A549 (cell line): ENCODE measurements at regions not wholly inside any gene's neighbourhood (a gene's known extent, or its start where the extent isn't known, plus 50 kb on each side); places are given as distances from the start of the nearest gene placed in this dataset.

Experiments
- ATAC-seq, 2 experiments: fragments of 200-7000 bp in 1 of 2; fragments of >200 bp in 1 of 2; cut with Nextera tagmentation in 1 of 2; cut with Tn5 transposase in 1 of 2; 3 replicates each; pipeline versions ENCODE4 v1.8.0 to v1.9.1; 2018 to 2020; ENCODE audit warnings: mild to moderate bottlenecking in 1 of 2, moderate library complexity in 1 of 2
- CTCF ChIA-PET: fragments of 300-600 bp; sonication (Branson Sonifier 250); formaldehyde crosslinking; extraction: SDS; loops from one replicate; lab custom pipeline; 2021; ENCODE audit warnings: antibody characterized with exemption, inconsistent platforms; lab: Yijun Ruan, JAX
- POLR2A ChIA-PET: fragments of 350-600 bp; formaldehyde crosslinking; extraction: SDS; loops from one replicate; lab custom pipeline; 2021; ENCODE audit warnings: antibody characterized with exemption, inconsistent platforms; lab: Yijun Ruan, JAX
- DNase-seq, 2 experiments: peaks; one replicate each; pipeline versions ENCODE4 v3.0.0 to v3.0.0-alpha.2; 2011 to 2016; ENCODE audit warnings: low read depth in 1 of 2, low spot score in 1 of 2
- FAIRE-seq: peaks from 2 replicates; lab custom pipeline; 2011; peaks lifted over from hg19 to GRCh38; lab: Jason Lieb, UNC
- H3K27ac ChIP-seq, 2 experiments: fragments of >200 bp; sonication (Bioruptor Twin); formaldehyde crosslinking; 3 replicates each; pipeline ENCODE4 v1.5.1; 2016 to 2017
- H3K4me1 ChIP-seq: fragments of >200 bp; sonication (Bioruptor Twin); formaldehyde crosslinking; 3 replicates; pipeline ENCODE4 v1.6.1; 2016
- H3K4me2 ChIP-seq: fragments of >200 bp; sonication (Bioruptor Twin); formaldehyde crosslinking; 3 replicates; pipeline ENCODE4 v1.6.1; 2016
- H3K4me3 ChIP-seq: fragments of >200 bp; sonication (Bioruptor Twin); formaldehyde crosslinking; 3 replicates; pipeline ENCODE4 v1.5.1; 2016
- H3K9me3 ChIP-seq: fragments of >200 bp; sonication (Bioruptor Twin); formaldehyde crosslinking; 3 replicates; pipeline ENCODE4 v1.6.1; 2016
- CBX2 ChIP-seq: fragments of 200-600 bp; sonication (generic); IDR thresholded peaks from 2 replicates; pipeline ENCODE4 v1.6.1; 2016; ENCODE audit warnings: low read depth, mild to moderate bottlenecking, borderline replicate concordance
- CEBPB ChIP-seq, 2 experiments: fragments of >200 bp in 1 of 2; sonication (Bioruptor Twin) in 1 of 2; formaldehyde crosslinking in 1 of 2; IDR thresholded peaks; 2 replicates each; pipeline ENCODE4 v1.6.1; 2012 to 2016
- CHD2 ChIP-seq: fragments of 150-350 bp; IDR thresholded peaks from 2 replicates; pipeline ENCODE4 v1.6.1; 2014; ENCODE audit warnings: low read length; ENCODE audit not compliant: partially characterized antibody
- FOSB ChIP-seq: fragments of 250-450 bp; sonication (Bioruptor Pico); IDR thresholded peaks from 2 replicates; pipeline ENCODE4 v1.5.0; 2020; ENCODE audit warnings: mild to moderate bottlenecking, moderate library complexity
- NPAS2 ChIP-seq: fragments of 250-450 bp; sonication (Bioruptor Pico); IDR thresholded peaks from 2 replicates; pipeline ENCODE4 v1.8.0; 2022; ENCODE audit warnings: mild to moderate bottlenecking, moderate library complexity, borderline replicate concordance
- PHF8 ChIP-seq: fragments of 200-600 bp; sonication (generic); IDR thresholded peaks from 2 replicates; pipeline ENCODE4 v1.6.1; 2016; ENCODE audit warnings: low read depth, mild to moderate bottlenecking, antibody characterized with exemption, moderate library complexity, borderline replicate concordance
- RARB ChIP-seq: fragments of 250-450 bp; sonication (Bioruptor Pico); IDR thresholded peaks from 2 replicates; pipeline ENCODE4 v1.8.0; 2021; ENCODE audit warnings: mild to moderate bottlenecking, moderate library complexity
- RFX5 ChIP-seq: fragments of 450-650 bp; IDR thresholded peaks from 2 replicates; pipeline ENCODE4 v1.7.1; 2014; ENCODE audit warnings: antibody characterized with exemption, mild to moderate bottlenecking, moderate library complexity
- SREBF2 ChIP-seq: fragments of 450-650 bp; IDR thresholded peaks from 2 replicates; pipeline ENCODE4 v1.6.1; 2014; ENCODE audit warnings: mild to moderate bottlenecking, moderate library complexity
- TFCP2L1 ChIP-seq: fragments of 250-450 bp; sonication (Bioruptor Pico); IDR thresholded peaks from 2 replicates; pipeline ENCODE4 v1.5.0; 2021; ENCODE audit warnings: mild to moderate bottlenecking
- TP53 ChIP-seq: fragments of 250-450 bp; sonication (Bioruptor Pico); IDR thresholded peaks from 2 replicates; pipeline ENCODE4 v1.5.0; 2021; ENCODE audit warnings: mild to moderate bottlenecking, moderate library complexity
- ZFP36 ChIP-seq: fragments of 450-650 bp; IDR thresholded peaks from 2 replicates; pipeline ENCODE4 v1.6.1; 2014; ENCODE audit warnings: borderline replicate concordance; ENCODE audit not compliant: partially characterized antibody
- ZNF302 ChIP-seq: fragments of 250-450 bp; sonication (Bioruptor Pico); IDR thresholded peaks from 2 replicates; pipeline ENCODE4 v1.9.0; 2021; ENCODE audit warnings: inconsistent platforms, mild to moderate bottlenecking, moderate library complexity
- WGBS: methylation state at CpG from one replicate; pipeline ENCODE4 v1.1.6; 2017; ENCODE audit errors: missing lambda C conversion rate; 5-methylcytosine and 5-hydroxymethylcytosine counted together
- TF ChIP-seq, protein P1 (sequence below): IDR thresholded peaks from 2 replicates; pipeline ENCODE4 v1.6.1; 2012; ENCODE audit warnings: low read depth, borderline replicate concordance
- TF ChIP-seq, protein P2 (sequence below): fragments of 450-650 bp; IDR thresholded peaks from 2 replicates; pipeline ENCODE4 v1.6.1; 2014; ENCODE audit warnings: antibody characterized with exemption
- TF ChIP-seq, protein P3 (sequence below): fragments of >200 bp; sonication (Bioruptor Twin); formaldehyde crosslinking; IDR thresholded peaks from 2 replicates; pipeline ENCODE4 v1.6.1; 2016
- TF ChIP-seq, protein P4 (sequence below): IDR thresholded peaks from 2 replicates; pipeline ENCODE4 v1.6.1; 2012
- TF ChIP-seq, protein P5 (sequence below): fragments of 200-600 bp; sonication (generic); IDR thresholded peaks from 2 replicates; pipeline ENCODE4 v1.6.1; 2016; ENCODE audit warnings: antibody characterized with exemption, mild to moderate bottlenecking, moderate library complexity
- TF ChIP-seq, protein P6 (sequence below): IDR thresholded peaks from 2 replicates; pipeline ENCODE4 v1.6.1; 2012

DNA sequence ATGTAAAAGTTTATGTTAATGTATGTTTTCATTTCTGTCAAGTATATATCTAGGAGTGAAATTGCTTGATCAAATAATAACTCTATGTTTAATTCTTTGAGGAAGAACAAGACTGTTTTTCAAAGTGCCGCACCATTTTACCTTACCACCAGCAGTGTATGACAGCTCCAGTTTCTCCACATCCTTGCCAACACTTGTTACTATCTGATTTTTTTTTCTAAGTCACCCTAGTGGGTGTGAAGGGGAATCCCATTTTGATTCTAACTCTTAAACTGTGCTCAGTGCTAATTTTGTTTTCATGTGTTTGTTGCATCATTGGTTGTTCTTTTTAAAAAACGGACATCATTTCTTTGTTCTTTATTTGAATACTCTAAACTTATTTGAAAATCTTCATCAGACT lies 120.2 kb upstream of the CDK6 start:
- Histone ChIP-seq H3K27ac (no peak overlapping the region), H3K4me2 (no peak overlapping the region), H3K4me1 (no peaks in the 10 kb centered on the region), H3K9me3 (0 out of 3 replicates have a peak, but pooled peaks cover 8% of the 10 kb centered on the region), H3K4me3 (no peak overlapping the region)
- FAIRE-seq (no peak), DNase-seq (no peak), ATAC-seq (no peak)
- WGBS, result 53% methylated on average over 2 of the region's 2 CpGs
- ChIA-PET POLR2A (no interaction called here), CTCF (no interaction called here)
- TF ChIP-seq, protein P1, sequence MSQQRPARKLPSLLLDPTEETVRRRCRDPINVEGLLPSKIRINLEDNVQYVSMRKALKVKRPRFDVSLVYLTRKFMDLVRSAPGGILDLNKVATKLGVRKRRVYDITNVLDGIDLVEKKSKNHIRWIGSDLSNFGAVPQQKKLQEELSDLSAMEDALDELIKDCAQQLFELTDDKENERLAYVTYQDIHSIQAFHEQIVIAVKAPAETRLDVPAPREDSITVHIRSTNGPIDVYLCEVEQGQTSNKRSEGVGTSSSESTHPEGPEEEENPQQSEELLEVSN, result no peak
- TF ChIP-seq PHF8, result no peak
- TF ChIP-seq, all 56 proteins: peak for 0

DNA sequence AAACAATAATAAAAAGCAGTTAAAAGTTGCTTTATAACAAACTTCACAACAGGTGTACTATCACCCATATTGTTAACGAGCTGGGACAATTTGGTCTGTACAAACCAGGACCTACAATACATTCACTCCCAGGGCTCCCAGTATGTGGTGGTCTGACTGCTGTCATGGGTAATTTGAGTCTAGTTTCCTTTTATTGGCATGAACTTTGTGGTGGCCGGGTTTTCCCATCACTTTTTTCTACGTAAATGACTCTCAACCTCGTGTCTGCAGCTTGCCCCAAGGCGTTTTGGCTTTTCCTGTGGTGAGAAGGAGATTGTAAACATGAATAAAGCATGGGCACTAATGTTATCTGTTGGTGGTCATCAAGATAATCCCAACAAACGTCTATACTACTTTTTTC lies 118.7 kb upstream of the CDK6 start:
- CTCF ChIA-PET, result no interaction called here
- Histone ChIP-seq H3K4me1 (no peaks in the 10 kb centered on the region), H3K4me3 (no peak overlapping the region), H3K4me2 (no peak overlapping the region), H3K9me3 (peaks cover 8% of the 10 kb centered on the region; the same call in 1 of the 3 replicates), H3K27ac (no peak overlapping the region)
- TF ChIP-seq, protein P2, sequence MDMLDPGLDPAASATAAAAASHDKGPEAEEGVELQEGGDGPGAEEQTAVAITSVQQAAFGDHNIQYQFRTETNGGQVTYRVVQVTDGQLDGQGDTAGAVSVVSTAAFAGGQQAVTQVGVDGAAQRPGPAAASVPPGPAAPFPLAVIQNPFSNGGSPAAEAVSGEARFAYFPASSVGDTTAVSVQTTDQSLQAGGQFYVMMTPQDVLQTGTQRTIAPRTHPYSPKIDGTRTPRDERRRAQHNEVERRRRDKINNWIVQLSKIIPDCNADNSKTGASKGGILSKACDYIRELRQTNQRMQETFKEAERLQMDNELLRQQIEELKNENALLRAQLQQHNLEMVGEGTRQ, result no peak
- TF ChIP-seq ZFP36, result no peak
- no peak for TF ChIP-seq NPAS2
- TF ChIP-seq, protein P3, sequence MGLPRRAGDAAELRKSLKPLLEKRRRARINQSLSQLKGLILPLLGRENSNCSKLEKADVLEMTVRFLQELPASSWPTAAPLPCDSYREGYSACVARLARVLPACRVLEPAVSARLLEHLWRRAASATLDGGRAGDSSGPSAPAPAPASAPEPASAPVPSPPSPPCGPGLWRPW, result no peak
- no peak for TF ChIP-seq TFCP2L1
- TF ChIP-seq, protein P4, sequence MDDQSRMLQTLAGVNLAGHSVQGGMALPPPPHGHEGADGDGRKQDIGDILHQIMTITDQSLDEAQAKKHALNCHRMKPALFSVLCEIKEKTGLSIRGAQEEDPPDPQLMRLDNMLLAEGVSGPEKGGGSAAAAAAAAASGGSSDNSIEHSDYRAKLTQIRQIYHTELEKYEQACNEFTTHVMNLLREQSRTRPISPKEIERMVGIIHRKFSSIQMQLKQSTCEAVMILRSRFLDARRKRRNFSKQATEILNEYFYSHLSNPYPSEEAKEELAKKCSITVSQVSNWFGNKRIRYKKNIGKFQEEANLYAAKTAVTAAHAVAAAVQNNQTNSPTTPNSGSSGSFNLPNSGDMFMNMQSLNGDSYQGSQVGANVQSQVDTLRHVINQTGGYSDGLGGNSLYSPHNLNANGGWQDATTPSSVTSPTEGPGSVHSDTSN, result no peak
- DNase-seq (no peak), FAIRE-seq (no peak), ATAC-seq (no peak)
- POLR2A ChIA-PET, result no interaction called here
- WGBS, result 13% methylated on average over 6 of the region's 6 CpGs

DNA sequence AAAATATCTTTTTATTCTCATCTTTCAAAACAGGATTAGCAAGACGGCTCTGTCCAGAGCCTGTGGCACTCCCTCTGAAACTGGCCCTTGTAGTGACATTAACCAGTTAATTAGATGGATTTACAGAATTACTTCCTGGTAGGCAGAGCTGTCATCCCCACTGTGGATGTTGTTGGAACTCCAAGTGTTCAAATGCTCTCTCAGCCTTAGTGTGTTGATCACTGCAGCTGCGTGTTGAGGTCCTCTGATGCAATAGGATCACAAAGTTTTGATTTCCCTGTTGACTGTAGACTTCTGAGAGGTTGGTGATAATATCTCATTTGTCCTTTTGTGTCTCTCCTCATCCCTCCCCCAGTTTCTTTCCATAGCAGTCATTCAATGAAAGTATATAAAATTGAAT lies 117.3 kb upstream of the CDK6 start:
- FAIRE-seq, result no peak
- Histone ChIP-seq H3K4me2 (no peak overlapping the region), H3K4me3 (no peak overlapping the region), H3K4me1 (no peaks in the 10 kb centered on the region), H3K27ac (no peak overlapping the region), H3K9me3 (peaks cover 8% of the 10 kb centered on the region; the same call in 1 of the 3 replicates)
- TF ChIP-seq CEBPB (IDR thresholded peaks at IDR 0.05) (no peak), SREBF2 (no peak), ZNF302 (no peak), ZFP36 (no peak), RARB (CRISPR knock-in tag) (no peak), CHD2 (no peak), TP53 (CRISPR knock-in tag) (no peak), FOSB (CRISPR knock-in tag) (no peak), RFX5 (no peak), CBX2 (no peak)
- TF ChIP-seq, protein P1, result no peak
- TF ChIP-seq, protein P5, sequence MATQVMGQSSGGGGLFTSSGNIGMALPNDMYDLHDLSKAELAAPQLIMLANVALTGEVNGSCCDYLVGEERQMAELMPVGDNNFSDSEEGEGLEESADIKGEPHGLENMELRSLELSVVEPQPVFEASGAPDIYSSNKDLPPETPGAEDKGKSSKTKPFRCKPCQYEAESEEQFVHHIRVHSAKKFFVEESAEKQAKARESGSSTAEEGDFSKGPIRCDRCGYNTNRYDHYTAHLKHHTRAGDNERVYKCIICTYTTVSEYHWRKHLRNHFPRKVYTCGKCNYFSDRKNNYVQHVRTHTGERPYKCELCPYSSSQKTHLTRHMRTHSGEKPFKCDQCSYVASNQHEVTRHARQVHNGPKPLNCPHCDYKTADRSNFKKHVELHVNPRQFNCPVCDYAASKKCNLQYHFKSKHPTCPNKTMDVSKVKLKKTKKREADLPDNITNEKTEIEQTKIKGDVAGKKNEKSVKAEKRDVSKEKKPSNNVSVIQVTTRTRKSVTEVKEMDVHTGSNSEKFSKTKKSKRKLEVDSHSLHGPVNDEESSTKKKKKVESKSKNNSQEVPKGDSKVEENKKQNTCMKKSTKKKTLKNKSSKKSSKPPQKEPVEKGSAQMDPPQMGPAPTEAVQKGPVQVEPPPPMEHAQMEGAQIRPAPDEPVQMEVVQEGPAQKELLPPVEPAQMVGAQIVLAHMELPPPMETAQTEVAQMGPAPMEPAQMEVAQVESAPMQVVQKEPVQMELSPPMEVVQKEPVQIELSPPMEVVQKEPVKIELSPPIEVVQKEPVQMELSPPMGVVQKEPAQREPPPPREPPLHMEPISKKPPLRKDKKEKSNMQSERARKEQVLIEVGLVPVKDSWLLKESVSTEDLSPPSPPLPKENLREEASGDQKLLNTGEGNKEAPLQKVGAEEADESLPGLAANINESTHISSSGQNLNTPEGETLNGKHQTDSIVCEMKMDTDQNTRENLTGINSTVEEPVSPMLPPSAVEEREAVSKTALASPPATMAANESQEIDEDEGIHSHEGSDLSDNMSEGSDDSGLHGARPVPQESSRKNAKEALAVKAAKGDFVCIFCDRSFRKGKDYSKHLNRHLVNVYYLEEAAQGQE, result no peak
- TF ChIP-seq, protein P6, sequence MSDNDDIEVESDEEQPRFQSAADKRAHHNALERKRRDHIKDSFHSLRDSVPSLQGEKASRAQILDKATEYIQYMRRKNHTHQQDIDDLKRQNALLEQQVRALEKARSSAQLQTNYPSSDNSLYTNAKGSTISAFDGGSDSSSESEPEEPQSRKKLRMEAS, result no peak
- ChIA-PET CTCF (no interaction called here), POLR2A (no interaction called here)
- WGBS, result 13% methylated on average over 2 of the region's 2 CpGs
- ATAC-seq, result peak; percentile 23 to 56; a peak in 2 of 6 replicates
- peak in 1 of 2 experiments; percentile 13 for DNase-seq
